Left colon (tissue), 2 donors: ENCODE measurements at regions not wholly inside any gene's neighbourhood (a gene's known extent, or its start where the extent isn't known, plus 50 kb on each side); places are given as distances from the start of the nearest gene placed in this dataset.

Source experiments
- ATAC-seq: fragments of 200-7000 bp; cut with Tn5 transposase; one replicate; pipeline ENCODE4 v1.9.1; 2020; ENCODE audit warnings: mild to moderate bottlenecking, moderate library complexity
- DNase-seq, 2 donors: peaks; one replicate each; pipeline ENCODE4 v3.0.0-alpha.2; 2020
- intact Hi-C, 2 donors: fragments of 100-400 bp; cut with DNase I in 1 of 2; cut with micrococcal nuclease in 1 of 2; formaldehyde crosslinking; loops; one replicate each; pipeline versions ENCODE4 v1.11.2 to v1.14.0; 2022; cut with DNase I, micrococcal nuclease
- donor health status: DM: no; HTN: no; CAD: no.
- donor health status: DM: yes; HTN: yes; CAD: no.

- intact Hi-C loops: no loop called here
- ATAC-seq: no peak
- no peak for DNase-seq
Observed at GRCh38 chr3:24937780-24938179, 443.1 kb upstream of the THRB start.

GRCh38 chr3:24943961-24944360 lies 449.3 kb upstream of the THRB start:
- intact Hi-C loops: no loop called here
- ATAC-seq: no peak
- no peak for DNase-seq

- intact Hi-C loops: no loop called here
Observed at GRCh38 chr3:24944805-24945520, 450.3 kb upstream of the THRB start.

GRCh38 chr3:24945563-24945962 lies 450.9 kb upstream of the THRB start:
- DNase-seq: no peak
- ATAC-seq: no peak
- intact Hi-C loops: no loop called here

More at GRCh38 chr3:24944805-24945520, 450.3 kb upstream of the THRB start:
- DNase-seq: no peak
- no peak for ATAC-seq

- ATAC-seq: no peak
- no peak for DNase-seq
- intact Hi-C loops: no loop called here
Observed at GRCh38 chr3:24947103-24947502, 452.5 kb upstream of the THRB start.

- intact Hi-C loops: no loop called here
- no peak for ATAC-seq
- DNase-seq: no peak
Observed at GRCh38 chr3:24951180-24951579, 456.5 kb upstream of the THRB start.

- ATAC-seq: no peak
- no peak for DNase-seq
- intact Hi-C loops: no loop called here
Observed at GRCh38 chr3:24952388-24952787, 457.7 kb upstream of the THRB start.

- intact Hi-C loops: no loop called here
- ATAC-seq (no peak), DNase-seq (no peak)
Observed at GRCh38 chr3:24953060-24953771, 458.6 kb upstream of the THRB start.

GRCh38 chr3:24956613-24957012 lies 462.0 kb upstream of the THRB start:
- no peak for ATAC-seq
- intact Hi-C loops: no loop called here
- no peak for DNase-seq

- intact Hi-C loops: no loop called here
- DNase-seq: no peak
- no peak for ATAC-seq
Observed at GRCh38 chr3:24958271-24958670, 463.6 kb upstream of the THRB start.

- ATAC-seq: no peak
- intact Hi-C loops: no loop called here
- no peak for DNase-seq
Observed at GRCh38 chr3:24958910-24959447, 464.3 kb upstream of the THRB start.

- intact Hi-C loops: loop anchor here in 1 of 2 donors (10.0 kb wide), 1 partner anchor 631 kb away; no protein-coding TSS in a partner anchor
- no peak for DNase-seq
- ATAC-seq: no peak
Observed at GRCh38 chr3:24963762-24964625, 464.1 kb upstream of the RARB start.

- intact Hi-C loops: loop anchor here in 1 of 2 donors (10.0 kb wide), 1 partner anchor 629 kb away; no protein-coding TSS in a partner anchor
- DNase-seq: no peak
- ATAC-seq: no peak
Observed at GRCh38 chr3:24965706-24966385, 462.2 kb upstream of the RARB start.

GRCh38 chr3:24968036-24968435 lies 460.0 kb upstream of the RARB start:
- ATAC-seq (no peak), DNase-seq (no peak)
- intact Hi-C loops: loop anchor here in 1 of 2 donors (10.0 kb wide), 1 partner anchor 627 kb away; no protein-coding TSS in a partner anchor

- ATAC-seq (no peak), DNase-seq (no peak)
- intact Hi-C loops: no loop called here
Observed at GRCh38 chr3:24972491-24972890, 455.6 kb upstream of the RARB start.

GRCh38 chr3:24981309-24981708 lies 446.8 kb upstream of the RARB start:
- intact Hi-C loops: no loop called here
- ATAC-seq: no peak
- DNase-seq: no peak

GRCh38 chr3:24981924-24982323 lies 446.1 kb upstream of the RARB start:
- no peak for ATAC-seq
- intact Hi-C loops: no loop called here
- DNase-seq: no peak

GRCh38 chr3:24985668-24986067 lies 442.4 kb upstream of the RARB start:
- ATAC-seq (no peak), DNase-seq (no peak)
- intact Hi-C loops: no loop called here

- ATAC-seq: no peak
- intact Hi-C loops: no loop called here
- no peak for DNase-seq
Observed at GRCh38 chr3:24986612-24987011, 441.5 kb upstream of the RARB start.
